Keratinocyte (primary cell): ENCODE measurements at regions not wholly inside any gene's neighbourhood (a gene's known extent, or its start where the extent isn't known, plus 50 kb on each side); places are given as distances from the start of the nearest gene placed in this dataset.

Experiments
- CTCF ChIP-seq, 3 experiments: IDR thresholded peaks in 1 of 3; conservative IDR thresholded peaks in 1 of 3; optimal IDR thresholded peaks in 1 of 3; 2 replicates in 2 of 3; 3 replicates in 1 of 3; pipeline versions ENCODE3 to v1.5.1; 2011; ENCODE audit warnings: low read length in 3 of 3, mild to moderate bottlenecking in 3 of 3, moderate library complexity in 2 of 3, control low read depth in 1 of 3, inconsistent platforms in 1 of 3; ENCODE audit not compliant: insufficient read depth in 2 of 3; ENCODE audit errors: extremely low read depth in 1 of 3
- EZH2 ChIP-seq: IDR thresholded peaks from one replicate; pipeline ENCODE4 v1.6.1; 2012; ENCODE audit warnings: inconsistent platforms, mild to moderate bottlenecking, low read length, moderate library complexity

GRCh38 chr10:131500181-131500580 is 188.7 kb upstream of the TCERG1L start:
- no peak for TF ChIP-seq EZH2
- TF ChIP-seq CTCF (optimal IDR thresholded peaks at IDR 0.05 in 1 of 3, IDR thresholded peaks at IDR 0.05 in 1 of 3, conservative IDR thresholded peaks at IDR 0.05 in 1 of 3; ENCODE audit: extremely low read depth in 1 of 3, insufficient read depth in 2 of 3, low read length in 3 of 3) = no peak
